ENCODE measurements at regions not wholly inside any gene's neighbourhood (a gene's known extent, or its start where the extent isn't known, plus 50 kb on each side); places are given as distances from the start of the nearest gene placed in this dataset.
"Not testable (repeated sequence)": the region's sequence is repeated elsewhere in the genome, so short reads cannot be mapped to it uniquely, and the experiment has no call there.

- no peak for DNase-seq
Observed at GRCh38 chr10:27388761-27389399, 115.2 kb upstream of the RAB18 start.

- DNase-seq, result peak; percentile 9
Observed at GRCh38 chr10:27383595-27384542, 120.2 kb upstream of the RAB18 start.

- DNase-seq, result no peak
Observed at GRCh38 chr10:27382176-27382575, 121.9 kb upstream of the RAB18 start.

GRCh38 chr10:27380929-27381358 lies 123.2 kb upstream of the RAB18 start:
- DNase-seq, result no peak

- not testable (repeated sequence) for DNase-seq
Observed at GRCh38 chr10:27379041-27379440, 125.1 kb upstream of the RAB18 start.

GRCh38 chr10:27373566-27374160 lies 130.4 kb upstream of the RAB18 start:
- no peak for DNase-seq

- DNase-seq, result no peak
Observed at GRCh38 chr10:27372095-27372494, 131.5 kb upstream of the ACBD5 start.

- not testable (repeated sequence) for DNase-seq
Observed at GRCh38 chr10:27371375-27371774, 130.8 kb upstream of the ACBD5 start.

GRCh38 chr10:27369880-27370279 lies 129.3 kb upstream of the ACBD5 start:
- peak; percentile 47 for DNase-seq

- no peak for DNase-seq
Observed at GRCh38 chr10:27368706-27369105, 128.1 kb upstream of the ACBD5 start.

- no peak for DNase-seq
Observed at GRCh38 chr10:27366769-27367168, 126.2 kb upstream of the ACBD5 start.

- no peak for DNase-seq
Observed at GRCh38 chr10:27364028-27364427, 123.4 kb upstream of the ACBD5 start.

- peak; percentile 85 for DNase-seq
Observed at GRCh38 chr10:27360581-27361172, 120.1 kb upstream of the ACBD5 start.

GRCh38 chr10:27359792-27360355 lies 119.3 kb upstream of the ACBD5 start:
- DNase-seq, result no peak

- no peak for DNase-seq
Observed at GRCh38 chr10:27356738-27357137, 116.1 kb upstream of the ACBD5 start.

GRCh38 chr10:27355918-27356573 lies 115.4 kb upstream of the ACBD5 start:
- no peak for DNase-seq

GRCh38 chr10:27354643-27355270 lies 114.2 kb upstream of the ACBD5 start:
- peak; percentile 69 for DNase-seq

- not testable (repeated sequence) for DNase-seq
Observed at GRCh38 chr10:27354100-27354499, 113.5 kb upstream of the ACBD5 start.

GRCh38 chr10:27349987-27350386 lies 109.4 kb upstream of the ACBD5 start:
- DNase-seq, result no peak

GRCh38 chr10:27347827-27348207 lies 107.2 kb upstream of the ACBD5 start:
- peak; percentile 78 for DNase-seq

GRCh38 chr10:27345455-27345920 lies 104.9 kb upstream of the ACBD5 start:
- peak; percentile 9 for DNase-seq

All from OCI-M1 (cell line).